OCI-LY1 (cell line): ENCODE measurements at regions not wholly inside any gene's neighbourhood (a gene's known extent, or its start where the extent isn't known, plus 50 kb on each side); places are given as distances from the start of the nearest gene placed in this dataset.

ENCODE experiments used
- EZH2 ChIP-seq: fragments of 200-600 bp; sonication (generic), shearing (Covaris generic); IDR thresholded peaks from 2 replicates; pipeline ENCODE4 v1.8.0; 2017; ENCODE audit warnings: borderline replicate concordance, mixed run types, mild to moderate bottlenecking, antibody characterized with exemption, low read length, moderate library complexity, mixed read lengths
- TF ChIP-seq, protein P1 (sequence below): fragments of 200-600 bp; sonication (generic), shearing (Covaris generic); IDR thresholded peaks from 2 replicates; pipeline ENCODE4 v1.5.1; 2017; ENCODE audit warnings: mild to moderate bottlenecking, antibody characterized with exemption, low read length, moderate library complexity, mixed read lengths

DNA sequence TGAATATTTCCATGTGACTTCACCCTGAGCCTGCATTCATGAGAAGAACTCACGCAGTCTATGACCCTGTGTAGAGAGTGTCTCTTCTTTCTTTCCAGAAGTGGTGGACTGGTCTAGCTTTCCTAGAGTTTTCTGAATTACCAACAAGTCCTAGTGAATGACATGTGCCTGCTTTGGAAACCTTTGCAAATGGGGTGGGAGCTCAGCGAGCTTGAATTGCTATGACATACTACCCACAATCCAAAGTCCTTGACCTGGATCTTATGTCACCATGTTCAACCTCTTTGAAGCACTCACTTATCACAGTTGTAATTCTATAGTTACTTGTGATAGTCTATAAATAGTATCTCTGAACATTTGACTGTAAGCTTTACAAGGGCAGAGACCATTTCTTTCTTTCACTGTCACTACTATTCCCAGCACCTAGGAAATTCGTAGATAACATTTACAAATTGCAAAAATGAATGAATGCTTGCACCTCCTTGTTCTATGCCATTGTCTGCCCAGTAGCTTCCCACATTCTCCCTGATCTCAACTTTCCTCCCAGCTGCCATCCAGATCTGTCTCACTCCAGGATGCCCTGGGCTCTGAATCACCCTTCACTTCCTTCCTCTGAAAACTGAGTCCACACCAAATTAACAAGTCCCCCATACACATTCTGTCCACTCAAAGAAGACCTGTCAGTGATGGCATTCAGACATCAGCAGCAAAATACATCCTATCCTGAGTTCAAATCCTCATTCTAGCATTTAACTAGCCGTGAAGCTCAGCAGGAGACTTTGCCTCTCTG lies 201.9 kb upstream of the SESN3 start:
- no peak for TF ChIP-seq EZH2
- TF ChIP-seq, protein P1, sequence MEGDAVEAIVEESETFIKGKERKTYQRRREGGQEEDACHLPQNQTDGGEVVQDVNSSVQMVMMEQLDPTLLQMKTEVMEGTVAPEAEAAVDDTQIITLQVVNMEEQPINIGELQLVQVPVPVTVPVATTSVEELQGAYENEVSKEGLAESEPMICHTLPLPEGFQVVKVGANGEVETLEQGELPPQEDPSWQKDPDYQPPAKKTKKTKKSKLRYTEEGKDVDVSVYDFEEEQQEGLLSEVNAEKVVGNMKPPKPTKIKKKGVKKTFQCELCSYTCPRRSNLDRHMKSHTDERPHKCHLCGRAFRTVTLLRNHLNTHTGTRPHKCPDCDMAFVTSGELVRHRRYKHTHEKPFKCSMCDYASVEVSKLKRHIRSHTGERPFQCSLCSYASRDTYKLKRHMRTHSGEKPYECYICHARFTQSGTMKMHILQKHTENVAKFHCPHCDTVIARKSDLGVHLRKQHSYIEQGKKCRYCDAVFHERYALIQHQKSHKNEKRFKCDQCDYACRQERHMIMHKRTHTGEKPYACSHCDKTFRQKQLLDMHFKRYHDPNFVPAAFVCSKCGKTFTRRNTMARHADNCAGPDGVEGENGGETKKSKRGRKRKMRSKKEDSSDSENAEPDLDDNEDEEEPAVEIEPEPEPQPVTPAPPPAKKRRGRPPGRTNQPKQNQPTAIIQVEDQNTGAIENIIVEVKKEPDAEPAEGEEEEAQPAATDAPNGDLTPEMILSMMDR: no peak
